ENCODE measurements at regions not wholly inside any gene's neighbourhood (a gene's known extent, or its start where the extent isn't known, plus 50 kb on each side); places are given as distances from the start of the nearest gene placed in this dataset.

DNA sequence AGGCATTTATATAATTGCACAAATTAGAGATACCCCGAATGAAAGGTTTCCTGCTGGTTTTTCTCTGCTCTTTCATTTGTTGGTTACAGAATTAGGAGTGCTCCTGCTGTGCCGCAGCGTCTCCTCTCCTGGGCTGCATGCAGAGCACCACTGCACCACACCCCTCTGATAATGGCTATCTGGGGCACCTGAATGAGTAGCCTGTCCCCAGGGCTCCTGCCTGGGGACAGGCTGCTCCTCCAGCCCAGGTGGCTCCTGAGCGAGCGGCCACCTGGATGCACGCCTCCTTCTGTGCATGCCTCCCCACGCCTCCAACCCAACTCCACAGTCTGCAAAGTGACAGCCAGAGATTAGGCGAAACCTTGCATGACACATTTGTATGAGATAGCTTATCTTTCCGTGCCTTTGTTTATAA is 242.6 kb upstream of the FZD8 start:
- TF ChIP-seq, protein P1, sequence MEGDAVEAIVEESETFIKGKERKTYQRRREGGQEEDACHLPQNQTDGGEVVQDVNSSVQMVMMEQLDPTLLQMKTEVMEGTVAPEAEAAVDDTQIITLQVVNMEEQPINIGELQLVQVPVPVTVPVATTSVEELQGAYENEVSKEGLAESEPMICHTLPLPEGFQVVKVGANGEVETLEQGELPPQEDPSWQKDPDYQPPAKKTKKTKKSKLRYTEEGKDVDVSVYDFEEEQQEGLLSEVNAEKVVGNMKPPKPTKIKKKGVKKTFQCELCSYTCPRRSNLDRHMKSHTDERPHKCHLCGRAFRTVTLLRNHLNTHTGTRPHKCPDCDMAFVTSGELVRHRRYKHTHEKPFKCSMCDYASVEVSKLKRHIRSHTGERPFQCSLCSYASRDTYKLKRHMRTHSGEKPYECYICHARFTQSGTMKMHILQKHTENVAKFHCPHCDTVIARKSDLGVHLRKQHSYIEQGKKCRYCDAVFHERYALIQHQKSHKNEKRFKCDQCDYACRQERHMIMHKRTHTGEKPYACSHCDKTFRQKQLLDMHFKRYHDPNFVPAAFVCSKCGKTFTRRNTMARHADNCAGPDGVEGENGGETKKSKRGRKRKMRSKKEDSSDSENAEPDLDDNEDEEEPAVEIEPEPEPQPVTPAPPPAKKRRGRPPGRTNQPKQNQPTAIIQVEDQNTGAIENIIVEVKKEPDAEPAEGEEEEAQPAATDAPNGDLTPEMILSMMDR (IDR thresholded peaks at IDR 0.05), result no peak
- no peak for TF ChIP-seq POLR2A (IDR thresholded peaks at IDR 0.05)
